Brain microvascular endothelial cell (primary cell): ENCODE measurements at regions not wholly inside any gene's neighbourhood (a gene's known extent, or its start where the extent isn't known, plus 50 kb on each side); places are given as distances from the start of the nearest gene placed in this dataset.
A peak's percentile ranks its signal among the peaks of the same experiment; 100 is the strongest.

ENCODE experiments used
- DNase-seq: peaks from one replicate; pipeline ENCODE4 v3.0.0-alpha.2; 2020
- H3K27ac ChIP-seq: fragments of 250-450 bp; sonication (Bioruptor Pico); 2 replicates; pipeline ENCODE4 v1.5.1; 2020; ENCODE audit warnings: mild to moderate bottlenecking, moderate library complexity
- H3K27me3 ChIP-seq: fragments of 250-450 bp; sonication (Bioruptor Pico); replicated peaks from 2 replicates; pipeline ENCODE4 v1.5.1; 2020; ENCODE audit warnings: mild to moderate bottlenecking
- H3K36me3 ChIP-seq: fragments of 250-450 bp; sonication (Bioruptor Pico); replicated peaks from 2 replicates; pipeline ENCODE4 v1.5.1; 2020; ENCODE audit warnings: mild to moderate bottlenecking
- H3K4me3 ChIP-seq: 2 replicates; pipeline ENCODE4 v1.5.1; 2011; ENCODE audit warnings: low read depth, mild to moderate bottlenecking, control low read depth, low read length, moderate library complexity
- CTCF ChIP-seq: IDR thresholded peaks from 2 replicates; pipeline ENCODE4 v1.5.1; 2011; ENCODE audit warnings: low read depth, mild to moderate bottlenecking, moderate library complexity, low read length, control low read depth, inconsistent platforms; ENCODE audit errors: missing control alignments
- in situ Hi-C: cut with HindIII; loops from 2 replicates; pipeline ENCODE4 v1.10.0; 2017; ENCODE audit warnings: low sequenced_read_pairs, low pct_ligation_motif_present

GRCh38 chr2:156112323-156112722, 220.2 kb downstream of the NR4A2 start:
- TF ChIP-seq CTCF, result no peak
- Histone ChIP-seq H3K4me3 (no peak overlapping the region), H3K27me3 (no peaks in the 10 kb centered on the region), H3K36me3 (no peaks in the 10 kb centered on the region), H3K27ac (no peak overlapping the region)
- in situ Hi-C loops, result no loop called here
- no peak for DNase-seq

GRCh38 chr2:156110890-156111289, 221.6 kb downstream of the NR4A2 start:
- no peak overlapping the region for H3K4me3 ChIP-seq
- no peaks in the 10 kb centered on the region for H3K36me3 ChIP-seq
- TF ChIP-seq CTCF, result no peak
- in situ Hi-C loops, result no loop called here
- no peaks in the 10 kb centered on the region for H3K27me3 ChIP-seq
- H3K27ac ChIP-seq, result no peak overlapping the region
- DNase-seq, result no peak

- Histone ChIP-seq H3K4me3 (no peak overlapping the region), H3K27me3 (no peaks in the 10 kb centered on the region), H3K27ac (no peak overlapping the region), H3K36me3 (no peaks in the 10 kb centered on the region)
- no peak for TF ChIP-seq CTCF
- DNase-seq, result no peak
- in situ Hi-C loops, result no loop called here
These were observed 233.1 kb downstream of the NR4A2 start for GRCh38 chr2:156099382-156099781.

- in situ Hi-C loops, result no loop called here
- Histone ChIP-seq H3K27me3 (no peaks in the 10 kb centered on the region), H3K36me3 (no peaks in the 10 kb centered on the region), H3K27ac (no peak overlapping the region), H3K4me3 (no peak overlapping the region)
- DNase-seq, result no peak
- no peak for TF ChIP-seq CTCF
These were observed 234.0 kb downstream of the NR4A2 start for GRCh38 chr2:156098506-156098905.

GRCh38 chr2:156088587-156088986, 243.9 kb downstream of the NR4A2 start:
- Histone ChIP-seq H3K36me3 (no peaks in the 10 kb centered on the region), H3K27me3 (no peaks in the 10 kb centered on the region), H3K27ac (no peak overlapping the region), H3K4me3 (no peak overlapping the region)
- in situ Hi-C loops, result no loop called here
- no peak for DNase-seq
- no peak for TF ChIP-seq CTCF

GRCh38 chr2:156087875-156088274, 244.6 kb downstream of the NR4A2 start:
- no peak overlapping the region for H3K4me3 ChIP-seq
- H3K36me3 ChIP-seq, result no peaks in the 10 kb centered on the region
- DNase-seq, result peak; percentile 5
- no peak overlapping the region for H3K27ac ChIP-seq
- in situ Hi-C loops, result no loop called here
- no peaks in the 10 kb centered on the region for H3K27me3 ChIP-seq
- no peak for TF ChIP-seq CTCF
